Urinary bladder (tissue), 3 donors: ENCODE measurements at regions not wholly inside any gene's neighbourhood (a gene's known extent, or its start where the extent isn't known, plus 50 kb on each side); places are given as distances from the start of the nearest gene placed in this dataset.

ENCODE experiments used
- DNase-seq: peaks from one replicate; pipeline ENCODE4 v3.0.0-alpha.2; 2015; ENCODE audit errors: extremely low spot score
- H3K27ac ChIP-seq: one replicate; pipeline ENCODE4 v1.5.1; 2013; ENCODE audit warnings: low read depth, mild to moderate bottlenecking, moderate library complexity
- H3K36me3 ChIP-seq: one replicate; pipeline ENCODE4 v1.6.1; 2013; ENCODE audit warnings: mild to moderate bottlenecking, moderate library complexity; ENCODE audit not compliant: insufficient read depth
- H3K4me1 ChIP-seq: one replicate; pipeline ENCODE4 v1.6.1; 2013; ENCODE audit warnings: mild to moderate bottlenecking, moderate library complexity; ENCODE audit not compliant: insufficient read depth
- H3K4me3 ChIP-seq: one replicate; pipeline ENCODE4 v1.5.1; 2013; ENCODE audit warnings: low read depth, low read length
- WGBS: extraction: QIAGEN DNeasy Blood & Tissue Kit; methylation state at CpG from one replicate; pipeline ENCODE4 v1.1.7; 2013; 5-methylcytosine and 5-hydroxymethylcytosine counted together
- donor health status: healthy with polysubstance abuse.
- donor health status: healthy.

GRCh38 chr13:58852076-58852475 is 1220.5 kb downstream of the PCDH17 start:
- WGBS = 0% methylated on average over 1 of the region's 1 CpG
- H3K4me3 ChIP-seq = no peak overlapping the region

GRCh38 chr13:58855283-58855682 is 1223.7 kb downstream of the PCDH17 start:
- H3K4me3 ChIP-seq = no peak overlapping the region
- no peaks in the 10 kb centered on the region for H3K4me1 ChIP-seq
- DNase-seq = no peak
- WGBS = 25% methylated on average over 1 of the region's 1 CpG
- H3K27ac ChIP-seq = no peak overlapping the region
- H3K36me3 ChIP-seq = no peaks in the 10 kb centered on the region

More at GRCh38 chr13:58852076-58852475, 1220.5 kb downstream of the PCDH17 start:
- no peak overlapping the region for H3K27ac ChIP-seq
- DNase-seq = no peak
- no peaks in the 10 kb centered on the region for H3K4me1 ChIP-seq
- H3K36me3 ChIP-seq = no peaks in the 10 kb centered on the region

- Histone ChIP-seq H3K4me3 (no peak overlapping the region), H3K36me3 (no peaks in the 10 kb centered on the region), H3K4me1 (no peaks in the 10 kb centered on the region), H3K27ac (no peak overlapping the region)
- DNase-seq = no peak
- WGBS = 98% methylated on average over 37 of the region's 37 CpGs
Measured at GRCh38 chr13:58858870-58859371, 1227.4 kb downstream of the PCDH17 start.

GRCh38 chr13:58865286-58865685 is 1233.7 kb downstream of the PCDH17 start:
- no peak overlapping the region for H3K4me3 ChIP-seq
- no peak overlapping the region for H3K27ac ChIP-seq
- no peaks in the 10 kb centered on the region for H3K4me1 ChIP-seq
- DNase-seq = no peak
- no peaks in the 10 kb centered on the region for H3K36me3 ChIP-seq

GRCh38 chr13:58869566-58869965 is 1238.0 kb downstream of the PCDH17 start:
- Histone ChIP-seq H3K36me3 (no peaks in the 10 kb centered on the region), H3K4me3 (no peak overlapping the region), H3K27ac (no peak overlapping the region), H3K4me1 (no peaks in the 10 kb centered on the region)
- DNase-seq = no peak
- 77% methylated on average over 1 of the region's 1 CpG for WGBS

GRCh38 chr13:58876473-58876872 is 1244.9 kb downstream of the PCDH17 start:
- no peak for DNase-seq
- H3K4me1 ChIP-seq = no peaks in the 10 kb centered on the region
- 75% methylated on average over 1 of the region's 1 CpG for WGBS
- H3K27ac ChIP-seq = no peak overlapping the region
- no peaks in the 10 kb centered on the region for H3K36me3 ChIP-seq
- no peak overlapping the region for H3K4me3 ChIP-seq

GRCh38 chr13:58879114-58879513 is 1247.6 kb downstream of the PCDH17 start:
- Histone ChIP-seq H3K27ac (no peak overlapping the region), H3K36me3 (no peaks in the 10 kb centered on the region), H3K4me3 (no peak overlapping the region), H3K4me1 (no peaks in the 10 kb centered on the region)
- DNase-seq = no peak

GRCh38 chr13:58882516-58882915 is 1251.0 kb downstream of the PCDH17 start:
- Histone ChIP-seq H3K4me1 (no peaks in the 10 kb centered on the region), H3K27ac (no peak overlapping the region), H3K36me3 (no peaks in the 10 kb centered on the region), H3K4me3 (no peak overlapping the region)
- WGBS = 46% methylated on average over 4 of the region's 4 CpGs
- DNase-seq = peak; percentile 14

- Histone ChIP-seq H3K27ac (no peak overlapping the region), H3K4me1 (no peaks in the 10 kb centered on the region), H3K36me3 (no peaks in the 10 kb centered on the region), H3K4me3 (no peak overlapping the region)
- no peak for DNase-seq
- 65% methylated on average over 2 of the region's 2 CpGs for WGBS
Measured at GRCh38 chr13:58883405-58883804, 1251.9 kb downstream of the PCDH17 start.

- no peak overlapping the region for H3K27ac ChIP-seq
- 72% methylated on average over 5 of the region's 5 CpGs for WGBS
- no peak for DNase-seq
Measured at GRCh38 chr13:58884353-58885209, 1253.0 kb downstream of the PCDH17 start.

GRCh38 chr13:58889474-58889873 is 1257.9 kb downstream of the PCDH17 start:
- WGBS = 81% methylated on average over 1 of the region's 1 CpG
- Histone ChIP-seq H3K27ac (no peak overlapping the region), H3K36me3 (no peaks in the 10 kb centered on the region), H3K4me1 (no peaks in the 10 kb centered on the region), H3K4me3 (no peak overlapping the region)
- DNase-seq = no peak

More at GRCh38 chr13:58884353-58885209, 1253.0 kb downstream of the PCDH17 start:
- Histone ChIP-seq H3K36me3 (no peaks in the 10 kb centered on the region), H3K4me1 (no peaks in the 10 kb centered on the region), H3K4me3 (no peak overlapping the region)

GRCh38 chr13:58893396-58893795 is 1261.9 kb downstream of the PCDH17 start:
- no peaks in the 10 kb centered on the region for H3K36me3 ChIP-seq
- WGBS = 97% methylated on average over 1 of the region's 1 CpG
- no peaks in the 10 kb centered on the region for H3K4me1 ChIP-seq
- no peak overlapping the region for H3K27ac ChIP-seq
- no peak overlapping the region for H3K4me3 ChIP-seq
- DNase-seq = no peak

GRCh38 chr13:58906329-58907007 is 1257.3 kb downstream of the DIAPH3 start:
- Histone ChIP-seq H3K36me3 (no peaks in the 10 kb centered on the region), H3K27ac (no peak overlapping the region), H3K4me1 (no peaks in the 10 kb centered on the region), H3K4me3 (no peak overlapping the region)
- WGBS = 83% methylated on average over 3 of the region's 3 CpGs
- DNase-seq = no peak

GRCh38 chr13:58907347-58907746 is 1256.4 kb downstream of the DIAPH3 start:
- no peak overlapping the region for H3K4me3 ChIP-seq
- DNase-seq = no peak
- no peaks in the 10 kb centered on the region for H3K36me3 ChIP-seq
- no peaks in the 10 kb centered on the region for H3K4me1 ChIP-seq
- H3K27ac ChIP-seq = no peak overlapping the region
